GM21360 (cell line): ENCODE measurements at regions not wholly inside any gene's neighbourhood (a gene's known extent, or its start where the extent isn't known, plus 50 kb on each side); places are given as distances from the start of the nearest gene placed in this dataset.
"Not testable (repeated sequence)": the region's sequence is repeated elsewhere in the genome, so short reads cannot be mapped to it uniquely, and the experiment has no call there.

Source experiments
- ATAC-seq: cut with Tn5 transposase; IDR thresholded peaks from one replicate; pipeline ENCODE4 v1.9.1; 2021; ENCODE audit warnings: mild to moderate bottlenecking, moderate library complexity; ENCODE audit not compliant: unreplicated experiment

- ATAC-seq = not testable (repeated sequence)
Observed at GRCh38 chr15:20473465-20473864, 68.1 kb downstream of the GOLGA6L6 start.

- ATAC-seq = not testable (repeated sequence)
Observed at GRCh38 chr15:20472983-20473382, 68.6 kb downstream of the GOLGA6L6 start.

GRCh38 chr15:20470810-20471209 is 70.8 kb downstream of the GOLGA6L6 start:
- ATAC-seq = not testable (repeated sequence)

GRCh38 chr15:20441138-20441537 is 100.5 kb downstream of the GOLGA6L6 start:
- ATAC-seq = not testable (repeated sequence)

- not testable (repeated sequence) for ATAC-seq
Observed at GRCh38 chr15:20440390-20440789, 101.2 kb downstream of the GOLGA6L6 start.

- not testable (repeated sequence) for ATAC-seq
Observed at GRCh38 chr15:20439111-20439510, 102.5 kb downstream of the GOLGA6L6 start.

- not testable (repeated sequence) for ATAC-seq
Observed at GRCh38 chr15:20438255-20438654, 103.3 kb downstream of the GOLGA6L6 start.

- not testable (repeated sequence) for ATAC-seq
Observed at GRCh38 chr15:20433468-20433867, 108.1 kb downstream of the GOLGA6L6 start.

- ATAC-seq = not testable (repeated sequence)
Observed at GRCh38 chr15:20430495-20430894, 111.1 kb downstream of the GOLGA6L6 start.

GRCh38 chr15:20420710-20421109 is 120.9 kb downstream of the GOLGA6L6 start:
- ATAC-seq = not testable (repeated sequence)

GRCh38 chr15:20416618-20417017 is 125.0 kb downstream of the GOLGA6L6 start:
- ATAC-seq = not testable (repeated sequence)

- ATAC-seq = not testable (repeated sequence)
Observed at GRCh38 chr15:20409667-20410198, 131.9 kb downstream of the GOLGA6L6 start.

GRCh38 chr15:20409247-20409646 is 132.4 kb downstream of the GOLGA6L6 start:
- no peak for ATAC-seq

- no peak for ATAC-seq
Observed at GRCh38 chr15:20407553-20407952, 134.0 kb downstream of the GOLGA6L6 start.

GRCh38 chr15:20404571-20404970 is 137.0 kb downstream of the GOLGA6L6 start:
- ATAC-seq = not testable (repeated sequence)

GRCh38 chr15:20402586-20402985 is 139.0 kb downstream of the GOLGA6L6 start:
- not testable (repeated sequence) for ATAC-seq

GRCh38 chr15:20401058-20401457 is 140.5 kb downstream of the GOLGA6L6 start:
- not testable (repeated sequence) for ATAC-seq

- not testable (repeated sequence) for ATAC-seq
Observed at GRCh38 chr15:20398680-20399079, 142.9 kb downstream of the GOLGA6L6 start.

GRCh38 chr15:20388161-20388560 is 153.4 kb downstream of the GOLGA6L6 start:
- not testable (repeated sequence) for ATAC-seq

GRCh38 chr15:20386198-20386597 is 155.4 kb downstream of the GOLGA6L6 start:
- no peak for ATAC-seq

GRCh38 chr15:20380199-20380598 is 161.4 kb downstream of the GOLGA6L6 start:
- ATAC-seq = not testable (repeated sequence)

GRCh38 chr15:20376872-20377271 is 164.7 kb downstream of the GOLGA6L6 start:
- ATAC-seq = no peak

- not testable (repeated sequence) for ATAC-seq
Observed at GRCh38 chr15:20372416-20372815, 169.2 kb downstream of the GOLGA6L6 start.
